Hindlimb muscle (tissue), 1 donor: ENCODE measurements at regions not wholly inside any gene's neighbourhood (a gene's known extent, or its start where the extent isn't known, plus 50 kb on each side); places are given as distances from the start of the nearest gene placed in this dataset.
A peak's percentile ranks its signal among the peaks of the same experiment; 100 is the strongest.
"Not testable (repeated sequence)": the region's sequence is repeated elsewhere in the genome, so short reads cannot be mapped to it uniquely, and the experiment has no call there.

Experiments
- DNase-seq: peaks from one replicate; pipeline ENCODE4 v3.0.0-alpha.2; 2013

- no peak for DNase-seq
These were observed 481.4 kb downstream of the TYW1 start for GRCh38 chr7:67478066-67478465.

GRCh38 chr7:67484244-67484751, 487.7 kb downstream of the TYW1 start:
- peak; percentile 72 for DNase-seq

- no peak for DNase-seq
These were observed 489.8 kb downstream of the TYW1 start for GRCh38 chr7:67486401-67486800.

DNA sequence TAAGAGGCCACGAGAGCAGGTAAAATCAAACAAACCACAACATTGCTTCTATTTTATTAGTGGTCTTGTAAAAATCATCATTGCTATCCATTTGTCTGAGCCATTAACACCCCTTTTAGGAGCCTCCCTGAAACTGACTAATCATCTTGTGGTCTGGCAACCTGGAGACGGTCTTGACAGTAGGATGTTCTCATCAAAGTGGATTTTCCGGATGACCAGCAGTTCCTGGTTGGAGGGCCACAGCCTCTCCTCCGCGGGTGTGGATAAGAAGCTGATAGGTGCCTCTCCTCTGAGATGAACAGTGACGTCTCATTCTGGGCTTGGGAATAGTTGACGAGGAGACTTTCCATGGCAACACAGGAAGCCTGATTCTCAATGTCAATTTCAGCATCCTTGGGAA, 490.7 kb downstream of the TYW1 start:
- no peak for DNase-seq

- DNase-seq = no peak
These were observed 493.2 kb downstream of the TYW1 start for GRCh38 chr7:67489881-67490280.

DNA sequence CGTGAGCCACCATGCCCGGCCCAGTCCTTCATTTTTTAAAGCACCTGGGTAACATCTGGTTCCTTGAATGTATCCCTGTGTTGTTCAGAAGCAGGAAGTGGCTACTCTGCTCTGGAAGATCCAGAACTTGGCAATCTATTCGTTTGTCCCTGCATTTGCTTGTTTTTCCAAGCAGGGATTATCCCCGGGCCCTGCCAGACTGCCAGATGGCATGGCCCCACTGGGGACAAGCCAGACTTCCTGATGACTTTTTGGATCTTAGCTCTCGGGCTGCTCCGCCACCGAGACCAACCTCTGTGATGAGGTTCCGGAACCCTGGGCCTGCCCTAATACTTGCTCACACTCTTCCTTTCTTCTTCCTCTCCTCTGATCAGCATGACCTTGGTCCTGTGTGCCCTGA, 496.7 kb downstream of the TYW1 start:
- DNase-seq = peak; percentile 23

GRCh38 chr7:67496589-67496988, 500.0 kb downstream of the TYW1 start:
- DNase-seq = peak; percentile 37

DNA sequence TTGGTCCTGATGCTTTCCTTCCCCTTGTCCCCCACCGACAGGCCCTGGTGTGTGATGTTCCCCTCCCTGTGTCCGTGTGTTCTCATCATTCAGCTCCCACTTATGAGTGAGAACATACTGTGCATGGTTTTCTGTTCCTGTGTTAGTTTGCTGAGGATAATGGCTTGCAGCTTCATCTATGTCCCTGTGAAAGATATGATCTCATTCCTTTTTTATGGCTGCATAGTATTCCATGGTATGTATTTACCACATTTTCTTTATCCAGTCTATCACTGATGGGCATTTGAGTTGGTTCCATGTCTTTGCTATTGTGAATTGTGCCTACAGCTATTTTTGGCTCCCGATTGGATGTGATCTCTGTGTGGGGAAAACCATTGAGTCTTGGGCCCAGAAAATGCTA, 501.3 kb downstream of the TYW1 start:
- not testable (repeated sequence) for DNase-seq

DNA sequence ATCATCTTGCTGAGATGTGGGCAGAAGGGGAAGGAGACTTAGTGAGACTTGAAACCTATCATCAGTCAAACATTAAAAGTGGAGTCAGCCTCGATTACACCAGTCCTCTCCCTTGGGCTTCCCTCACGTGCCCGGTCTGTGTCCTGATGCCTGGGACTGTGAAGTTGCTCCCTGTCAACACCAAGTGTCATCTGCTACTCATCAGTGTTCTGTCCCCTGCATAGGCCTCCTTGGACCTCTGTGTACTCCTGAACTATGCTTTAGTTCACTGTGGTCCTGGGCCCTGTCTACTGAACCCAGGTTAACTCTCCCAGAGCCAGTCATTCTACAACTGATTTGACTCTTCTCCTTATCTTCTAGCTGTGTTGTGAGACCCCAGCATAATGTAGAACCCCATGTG, 506.3 kb downstream of the TYW1 start:
- DNase-seq = no peak

GRCh38 chr7:67505449-67505848, 508.8 kb downstream of the TYW1 start:
- no peak for DNase-seq

- DNase-seq = no peak
These were observed 515.8 kb downstream of the TYW1 start for GRCh38 chr7:67512481-67512880.

DNA sequence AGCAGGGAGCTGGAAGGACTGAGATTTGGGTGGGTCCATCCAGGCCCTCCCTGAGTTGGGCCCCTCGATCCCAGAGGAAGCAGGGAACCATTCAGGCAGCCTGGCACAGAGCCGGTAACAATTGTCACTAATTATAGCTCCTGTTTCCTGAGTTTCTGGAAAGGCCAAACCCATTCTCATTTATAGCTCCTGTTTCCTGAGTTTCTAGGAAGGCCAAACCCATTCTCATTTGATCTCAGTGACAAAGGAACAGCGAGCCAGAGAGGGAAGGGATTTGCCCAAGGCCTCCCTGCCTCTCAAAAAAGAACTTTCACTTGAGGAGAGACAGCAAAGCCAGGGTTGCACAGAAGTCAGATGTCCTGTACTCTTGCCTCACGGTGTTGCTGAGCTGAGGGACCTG, 521.9 kb downstream of the TYW1 start:
- DNase-seq = peak; percentile 33

DNA sequence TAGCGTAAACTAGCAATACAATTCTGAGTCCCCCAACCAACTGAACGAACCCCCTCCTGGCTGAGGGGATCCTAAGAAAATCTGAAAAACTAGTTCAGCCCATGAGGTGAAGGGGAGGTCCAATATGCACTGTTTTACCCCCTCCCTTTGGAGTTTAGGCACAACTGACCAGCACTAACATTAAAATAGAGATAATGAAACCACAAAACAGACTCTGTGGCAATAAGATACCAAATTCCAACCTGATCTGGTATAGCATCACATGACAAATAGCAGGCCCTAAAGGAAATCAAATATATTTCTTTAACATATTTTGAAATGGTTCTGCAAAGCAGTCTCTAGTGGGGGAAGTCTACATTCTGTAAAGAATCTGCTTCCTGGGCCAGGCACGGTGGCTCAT, 522.5 kb downstream of the TYW1 start:
- DNase-seq = no peak

- no peak for DNase-seq
These were observed 525.9 kb downstream of the TYW1 start for GRCh38 chr7:67522504-67522903.

- no peak for DNase-seq
These were observed 527.1 kb downstream of the TYW1 start for GRCh38 chr7:67523713-67524112.

DNA sequence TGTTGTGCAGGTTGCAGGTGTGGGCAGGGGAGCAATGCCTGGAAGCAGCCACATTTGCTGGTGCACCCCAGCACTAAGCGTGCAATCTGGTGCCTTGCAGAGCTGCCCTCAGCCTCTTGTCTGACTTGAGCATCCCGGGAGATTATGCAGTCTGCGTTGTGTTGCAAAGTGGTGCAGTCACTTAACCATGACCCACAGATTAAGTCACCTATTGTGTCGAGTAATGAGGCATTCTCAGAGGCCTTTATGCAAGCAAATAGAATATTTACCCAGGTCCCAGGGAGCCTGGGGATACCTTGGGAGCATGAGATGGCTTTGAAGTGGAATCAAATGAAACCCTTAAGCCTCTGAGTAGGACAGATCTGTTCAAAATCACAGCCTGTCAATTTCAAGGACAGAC, 529.0 kb downstream of the TYW1 start:
- DNase-seq = no peak

DNA sequence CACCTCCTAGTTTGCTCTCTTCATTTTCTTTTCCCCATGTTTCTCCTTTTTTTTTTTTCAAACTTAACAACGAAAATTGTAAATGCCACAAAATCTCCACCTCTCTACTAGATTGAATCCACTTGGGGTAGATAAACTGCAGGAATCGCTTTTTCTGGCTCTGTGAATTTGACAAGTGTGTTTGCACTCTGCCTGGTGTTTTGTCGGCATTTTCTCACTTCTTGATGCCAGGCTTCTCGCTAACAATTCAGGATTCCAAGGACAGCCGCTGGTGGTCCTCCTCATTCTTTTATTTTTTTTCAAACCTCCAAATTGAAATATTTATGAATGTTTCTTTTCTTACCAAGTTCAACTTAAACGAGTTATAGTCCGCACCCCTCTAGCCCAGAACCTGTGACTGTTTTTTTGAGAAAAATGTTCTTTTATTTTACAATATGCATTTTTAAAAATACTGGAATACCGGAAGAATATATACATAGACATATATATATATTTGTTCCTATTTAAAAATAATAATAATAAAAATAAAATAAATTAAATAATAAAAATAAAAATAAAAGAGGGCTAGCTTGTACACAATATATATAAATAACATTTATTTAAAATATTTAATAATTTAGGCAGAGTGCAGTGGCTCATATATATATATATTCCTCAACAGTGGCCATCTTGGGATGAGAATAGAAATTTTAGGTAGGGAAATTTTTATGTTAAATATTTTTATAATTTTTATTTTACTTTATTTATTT, 538.8 kb downstream of the TYW1 start:
- DNase-seq = no peak

DNA sequence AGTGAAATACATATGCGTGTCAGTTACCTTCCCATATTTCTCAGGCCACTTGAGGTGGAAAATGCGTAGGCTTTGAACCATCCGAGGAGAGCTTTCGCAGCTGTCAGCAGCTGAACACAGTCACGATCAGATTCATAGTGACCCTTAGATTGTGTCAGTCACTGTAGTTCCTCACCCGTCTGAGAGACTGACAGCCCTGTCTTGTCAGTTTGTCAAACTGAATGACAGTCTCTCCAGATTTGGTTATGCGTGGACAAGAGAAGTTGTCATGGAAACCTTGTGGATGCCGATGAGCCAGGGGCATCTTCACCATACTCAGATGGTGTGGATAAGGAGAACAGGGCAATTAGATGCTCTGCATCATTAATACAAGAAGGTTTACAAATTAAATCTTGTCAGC, 546.3 kb downstream of the TYW1 start:
- DNase-seq = no peak

GRCh38 chr7:67547183-67547907, 550.7 kb downstream of the TYW1 start:
- no peak for DNase-seq

DNA sequence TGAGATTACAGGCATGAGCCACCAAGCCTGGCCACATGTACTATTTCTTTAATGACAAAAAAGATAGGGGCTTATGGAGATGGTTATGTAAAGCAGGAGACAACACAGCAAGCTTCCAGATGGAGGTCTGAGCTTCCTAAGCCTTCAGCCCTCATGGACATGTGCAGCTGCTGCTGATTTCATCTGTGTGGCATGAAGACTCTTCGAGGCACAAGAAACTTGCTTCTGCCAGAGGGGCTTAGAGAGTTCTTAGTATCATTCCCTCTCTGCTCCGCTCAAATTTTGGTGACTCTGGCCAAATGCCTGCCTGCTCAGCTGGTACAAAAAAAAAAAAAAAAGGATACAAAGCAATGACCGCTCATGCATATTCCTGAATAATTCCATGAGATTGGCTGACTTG, 552.5 kb downstream of the TYW1 start:
- peak; percentile 36 for DNase-seq

GRCh38 chr7:67550801-67551436, 554.3 kb downstream of the TYW1 start:
- DNase-seq = peak; percentile 72

GRCh38 chr7:67552738-67553137, 556.1 kb downstream of the TYW1 start:
- no peak for DNase-seq

GRCh38 chr7:67553378-67553777, 556.7 kb downstream of the TYW1 start:
- no peak for DNase-seq

- no peak for DNase-seq
These were observed 558.4 kb downstream of the TYW1 start for GRCh38 chr7:67554986-67555385.
